Loucy (cell line): ENCODE measurements at regions not wholly inside any gene's neighbourhood (a gene's known extent, or its start where the extent isn't known, plus 50 kb on each side); places are given as distances from the start of the nearest gene placed in this dataset.

ENCODE experiments used
- CTCF ChIP-seq: fragments of 200-600 bp; sonication (generic); conservative IDR thresholded peaks from 2 replicates; pipeline ENCODE4 v1.5.1; 2014; ENCODE audit warnings: mild to moderate bottlenecking, antibody characterized with exemption, low read length
- EZH2phosphoT487 ChIP-seq: fragments of 200-600 bp; IDR thresholded peaks from 2 replicates; pipeline ENCODE4 v1.6.1; 2018; ENCODE audit warnings: antibody characterized with exemption, mild to moderate bottlenecking, moderate library complexity, borderline replicate concordance

GRCh38 chr16:64809876-64810629 is 311.8 kb downstream of the CDH11 start:
- no peak for TF ChIP-seq CTCF
- TF ChIP-seq EZH2phosphoT487, result no peak
